H1 (cell line): ENCODE measurements at regions not wholly inside any gene's neighbourhood (a gene's known extent, or its start where the extent isn't known, plus 50 kb on each side); places are given as distances from the start of the nearest gene placed in this dataset.

Experiments
- CTCF ChIA-PET: fragments of 300-600 bp; sonication (Branson Sonifier 250); formaldehyde crosslinking; loops from one replicate; lab custom pipeline; 2021; ENCODE audit not compliant: partially characterized antibody; lab: Charles Lee
- POLR2A ChIA-PET: fragments of 300-600 bp; sonication (Branson Sonifier 250); formaldehyde crosslinking; loops from one replicate; lab custom pipeline; 2021; ENCODE audit warnings: inconsistent platforms; ENCODE audit not compliant: partially characterized antibody; lab: Charles Lee
- DNase-seq, 2 experiments: peaks; one replicate each; pipeline versions ENCODE4 v3.0.0 to v3.0.0-alpha.2; 2010 to 2022; ENCODE audit warnings: low spot score in 2 of 2, low read depth in 1 of 2, mixed read lengths in 1 of 2
- FAIRE-seq: peaks from 2 replicates; lab custom pipeline; 2011; peaks lifted over from hg19 to GRCh38; lab: Jason Lieb, UNC
- H2AFZ ChIP-seq: 2 replicates; pipeline ENCODE4 v1.8.1; 2012; ENCODE audit warnings: low read length, inconsistent platforms
- H2AK5ac ChIP-seq: 2 replicates; pipeline ENCODE4 v1.6.1; 2013; ENCODE audit warnings: low read depth, low read length
- H2BK120ac ChIP-seq: replicated peaks from 2 replicates; pipeline ENCODE3; 2013; ENCODE audit warnings: low read depth, low read length, inconsistent platforms
- H2BK12ac ChIP-seq: 2 replicates; pipeline ENCODE4 v1.6.1; 2013; ENCODE audit warnings: low read depth, low read length
- H2BK15ac ChIP-seq: 2 replicates; pipeline ENCODE4 v1.6.1; 2013; ENCODE audit warnings: low read length
- H2BK20ac ChIP-seq: 2 replicates; pipeline ENCODE4 v1.6.1; 2013; ENCODE audit warnings: low read length
- H2BK5ac ChIP-seq: 2 replicates; pipeline ENCODE4 v1.6.1; 2013; ENCODE audit warnings: low read depth, low read length
- H3K14ac ChIP-seq: 2 replicates; pipeline ENCODE4 v1.6.1; 2013; ENCODE audit warnings: inconsistent platforms; ENCODE audit not compliant: insufficient read length
- H3K18ac ChIP-seq: 2 replicates; pipeline ENCODE4 v1.6.1; 2013; ENCODE audit warnings: low read length; ENCODE audit errors: extremely low read depth
- H3K23ac ChIP-seq: 2 replicates; pipeline ENCODE4 v1.6.1; 2013; ENCODE audit warnings: inconsistent platforms; ENCODE audit not compliant: insufficient read length
- H3K23me2 ChIP-seq: 2 replicates; pipeline ENCODE4 v1.6.1; 2013; ENCODE audit warnings: low read depth, low read length
- H3K27ac ChIP-seq: 2 replicates; pipeline ENCODE4 v1.6.1; 2011; ENCODE audit warnings: low read depth, low read length, inconsistent platforms
- H3K27me3 ChIP-seq, 4 experiments: replicated peaks in 1 of 4; 1 replicate in 1 of 4; 2 replicates in 3 of 4; pipeline versions ENCODE4 v1.6.1 to v1.8.1; 2011 to 2013; ENCODE audit warnings: low read length in 3 of 4, mild to moderate bottlenecking in 3 of 4, inconsistent platforms in 2 of 4, mixed read lengths in 2 of 4, moderate library complexity in 1 of 4; ENCODE audit not compliant: control insufficient read depth in 3 of 4, insufficient read depth in 3 of 4; ENCODE audit errors: extremely low read depth in 1 of 4
- H3K36me3 ChIP-seq, 4 experiments: 2 replicates each; pipeline versions ENCODE4 v1.6.1 to v1.8.1; 2011 to 2013; ENCODE audit warnings: mild to moderate bottlenecking in 4 of 4, low read length in 3 of 4, moderate library complexity in 2 of 4, control low read depth in 1 of 4, inconsistent platforms in 1 of 4; ENCODE audit not compliant: insufficient read depth in 4 of 4, control insufficient read depth in 2 of 4
- H3K4ac ChIP-seq: replicated peaks from 2 replicates; pipeline ENCODE3; 2013; ENCODE audit warnings: low read length, low read depth, mixed read lengths, inconsistent platforms; ENCODE audit not compliant: insufficient read length
- H3K4me1 ChIP-seq, 4 experiments: replicated peaks in 1 of 4; 1 replicate in 1 of 4; 2 replicates in 3 of 4; pipeline versions ENCODE4 v1.6.1 to v1.8.1; 2011 to 2013; ENCODE audit warnings: low read length in 3 of 4, inconsistent platforms in 2 of 4, mixed read lengths in 1 of 4; ENCODE audit not compliant: insufficient read depth in 4 of 4, control insufficient read depth in 3 of 4
- H3K4me2 ChIP-seq, 2 experiments: 2 replicates each; pipeline versions ENCODE4 v1.6.1 to v1.8.1; 2011 to 2013; ENCODE audit warnings: low read depth in 2 of 2, low read length in 2 of 2, control low read depth in 1 of 2, inconsistent platforms in 1 of 2, mild to moderate bottlenecking in 1 of 2; ENCODE audit not compliant: insufficient read depth in 1 of 2
- H3K4me3 ChIP-seq, 4 experiments: fragments of 200-600, 300-600 bp in 1 of 4; sonication (generic), shearing (Covaris generic), sonication (Bioruptor Twin) in 1 of 4; 2 replicates each; pipeline versions ENCODE4 v1.5.1 to v1.8.1; 2011 to 2016; ENCODE audit warnings: low read length in 4 of 4, low read depth in 3 of 4, control low read depth in 2 of 4, inconsistent platforms in 2 of 4, mild to moderate bottlenecking in 2 of 4, mixed read lengths in 1 of 4, moderate library complexity in 1 of 4; ENCODE audit not compliant: insufficient read depth in 2 of 4; ENCODE audit errors: extremely low read depth in 1 of 4
- H3K56ac ChIP-seq: replicated peaks from 2 replicates; pipeline ENCODE3; 2013; ENCODE audit warnings: low read depth, mild to moderate bottlenecking, mixed read lengths, low read length, inconsistent platforms; ENCODE audit not compliant: insufficient read length
- H3K79me1 ChIP-seq: 2 replicates; pipeline ENCODE4 v1.6.1; 2013; ENCODE audit warnings: low read depth, low read length, control low read depth
- H3K79me2 ChIP-seq, 2 experiments: 2 replicates each; pipeline versions ENCODE4 v1.6.1 to v1.8.1; 2012 to 2013; ENCODE audit warnings: low read length in 2 of 2, mild to moderate bottlenecking in 2 of 2, inconsistent platforms in 1 of 2; ENCODE audit not compliant: insufficient read depth in 2 of 2, control insufficient read depth in 1 of 2
- H3K9ac ChIP-seq, 4 experiments: replicated peaks in 1 of 4; 1 replicate in 1 of 4; 2 replicates in 3 of 4; pipeline versions ENCODE4 v1.6.1 to v1.8.1; 2011 to 2013; ENCODE audit warnings: low read depth in 3 of 4, low read length in 3 of 4, control low read depth in 2 of 4, mild to moderate bottlenecking in 2 of 4, moderate library complexity in 2 of 4, inconsistent platforms in 1 of 4; ENCODE audit errors: extremely low read depth in 1 of 4
- H3K9me3 ChIP-seq, 2 experiments: 2 replicates each; pipeline versions ENCODE4 v1.6.1 to v1.8.1; 2012 to 2013; ENCODE audit warnings: mild to moderate bottlenecking in 2 of 2, moderate library complexity in 2 of 2, control low read depth in 1 of 2, inconsistent platforms in 1 of 2, low read depth in 1 of 2, low read length in 1 of 2, mixed read lengths in 1 of 2; ENCODE audit not compliant: insufficient read depth in 2 of 2
- H4K20me1 ChIP-seq, 2 experiments: replicated peaks in 1 of 2; 2 replicates each; pipeline versions ENCODE3 to v1.8.1; 2011 to 2013; ENCODE audit warnings: inconsistent platforms in 2 of 2, low read length in 2 of 2, mild to moderate bottlenecking in 1 of 2; ENCODE audit not compliant: insufficient read depth in 2 of 2, control insufficient read depth in 1 of 2
- H4K5ac ChIP-seq: 2 replicates; pipeline ENCODE4 v1.6.1; 2013; ENCODE audit warnings: low read length, low read depth, mixed read lengths, inconsistent platforms; ENCODE audit not compliant: insufficient read length
- H4K8ac ChIP-seq: 2 replicates; pipeline ENCODE4 v1.8.0; 2013; ENCODE audit warnings: mild to moderate bottlenecking, moderate library complexity, low read length, inconsistent platforms; ENCODE audit not compliant: insufficient read depth; ENCODE audit errors: extremely low read depth
- H4K91ac ChIP-seq: replicated peaks from 2 replicates; pipeline ENCODE3; 2013; ENCODE audit warnings: low read length, mixed read lengths, inconsistent platforms; ENCODE audit not compliant: insufficient read length
- KDM1A ChIP-seq: fragments of 200-600, 300-600 bp; sonication (generic); IDR thresholded peaks from 2 replicates; pipeline ENCODE4 v1.7.1; 2016; ENCODE audit warnings: mild to moderate bottlenecking, low read length, borderline replicate concordance
- TCF12 ChIP-seq: IDR thresholded peaks from 2 replicates; pipeline ENCODE4 v1.6.1; 2011; ENCODE audit warnings: low read depth, mild to moderate bottlenecking, low read length
- WGBS, 2 experiments: shearing (Covaris generic) in 1 of 2; methylation state at CpG; one replicate each; pipeline versions ENCODE4 v1.1.6 to v1.1.7; 2013 to 2015; ENCODE audit warnings: low lambda C conversion rate in 2 of 2, mixed read lengths in 2 of 2, inconsistent platforms in 1 of 2, low coverage in 1 of 2, missing lambda C conversion rate in 1 of 2; ENCODE audit not compliant: insufficient replicate concordance in 2 of 2, insufficient coverage in 1 of 2, insufficient read length in 1 of 2; ENCODE audit errors: extremely low coverage in 1 of 2, missing lambda C conversion rate in 1 of 2; 5-methylcytosine and 5-hydroxymethylcytosine counted together
- TF ChIP-seq, protein P1 (sequence below): IDR thresholded peaks from 2 replicates; pipeline ENCODE4 v1.6.1; 2011; ENCODE audit warnings: low read length, improper control_type of control experiment
- TF ChIP-seq, protein P2 (sequence below): IDR thresholded peaks from 2 replicates; pipeline ENCODE4 v1.6.1; 2011; ENCODE audit warnings: low read depth, mild to moderate bottlenecking, low read length; ENCODE audit not compliant: insufficient read depth

DNA sequence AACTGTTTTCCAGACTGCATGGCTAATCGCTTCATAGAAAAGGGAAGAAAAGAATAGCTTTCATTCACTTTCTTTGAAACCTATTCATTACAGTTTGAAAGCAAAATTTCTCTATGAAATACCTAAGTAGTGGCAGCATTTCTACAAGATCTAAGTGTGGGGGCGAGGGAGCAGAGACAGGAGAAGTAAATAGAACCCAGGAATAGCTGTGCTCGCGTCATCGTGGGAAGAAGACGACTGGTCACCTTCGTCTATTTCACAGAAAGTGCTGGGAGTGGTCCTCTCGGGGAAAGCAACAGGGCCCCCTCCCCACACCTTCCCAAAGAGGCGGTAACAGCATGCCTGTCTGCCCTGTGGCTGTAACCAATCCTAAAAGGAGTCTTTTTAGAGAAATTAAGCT is 169.9 kb upstream of the NOCT start:
- Histone ChIP-seq H3K79me1 (no peaks in the 10 kb centered on the region), H3K27me3 (no peaks in the 10 kb centered on the region), H3K23ac (no peak overlapping the region), H3K4ac (no peak overlapping the region), H2BK5ac (no peak overlapping the region), H4K5ac (no peak overlapping the region), H3K27ac (no peak overlapping the region), H3K4me2 (no peak overlapping the region), H3K56ac (no peak overlapping the region), H3K36me3 (no peaks in the 10 kb centered on the region), H2BK20ac (no peak overlapping the region)
- CTCF ChIA-PET, result interaction anchor here (0.6 to 1.9 kb wide), 9 partner anchors 17 to 755 kb away, joined by 3 to 7 read pairs (median 3); no protein-coding TSS in a partner anchor
- TF ChIP-seq, protein P1, sequence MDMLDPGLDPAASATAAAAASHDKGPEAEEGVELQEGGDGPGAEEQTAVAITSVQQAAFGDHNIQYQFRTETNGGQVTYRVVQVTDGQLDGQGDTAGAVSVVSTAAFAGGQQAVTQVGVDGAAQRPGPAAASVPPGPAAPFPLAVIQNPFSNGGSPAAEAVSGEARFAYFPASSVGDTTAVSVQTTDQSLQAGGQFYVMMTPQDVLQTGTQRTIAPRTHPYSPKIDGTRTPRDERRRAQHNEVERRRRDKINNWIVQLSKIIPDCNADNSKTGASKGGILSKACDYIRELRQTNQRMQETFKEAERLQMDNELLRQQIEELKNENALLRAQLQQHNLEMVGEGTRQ, result no peak
- no peak for TF ChIP-seq KDM1A
- TF ChIP-seq TCF12, result no peak
- TF ChIP-seq, protein P2, sequence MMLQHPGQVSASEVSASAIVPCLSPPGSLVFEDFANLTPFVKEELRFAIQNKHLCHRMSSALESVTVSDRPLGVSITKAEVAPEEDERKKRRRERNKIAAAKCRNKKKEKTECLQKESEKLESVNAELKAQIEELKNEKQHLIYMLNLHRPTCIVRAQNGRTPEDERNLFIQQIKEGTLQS, result no peak
- TF ChIP-seq, all 59 proteins: peak for 0
- no peak overlapping the region for H2BK15ac ChIP-seq
- H3K4me3 ChIP-seq, result no peak overlapping the region
- H2AFZ ChIP-seq, result no peak overlapping the region
- no peak overlapping the region for H3K9ac ChIP-seq
- no peak overlapping the region for H2BK12ac ChIP-seq
- H4K8ac ChIP-seq, result no peak overlapping the region
- no peaks in the 10 kb centered on the region for H3K79me2 ChIP-seq
- no peak overlapping the region for H3K18ac ChIP-seq
- POLR2A ChIA-PET, result no interaction called here
- H2BK120ac ChIP-seq, result no peak overlapping the region
- no peaks in the 10 kb centered on the region for H3K23me2 ChIP-seq
- H3K9me3 ChIP-seq, result no peaks in the 10 kb centered on the region
- 72% methylated on average over 9 of the region's 9 CpGs; no CpG with 5 or more reads in 1 of the 2 experiments for WGBS, 2 experiments
- H4K20me1 ChIP-seq, result no peaks in the 10 kb centered on the region
- no peak overlapping the region for H2AK5ac ChIP-seq
- peaks cover 0 to 2% (median 1%) of the 10 kb centered on the region in 4 experiments; a peak in 2 of 7 replicates for H3K4me1 ChIP-seq
- DNase-seq, result no peak
- no peak for FAIRE-seq
- H4K91ac ChIP-seq, result no peak overlapping the region
- no peak overlapping the region for H3K14ac ChIP-seq
